ENCODE measurements at regions not wholly inside any gene's neighbourhood (a gene's known extent, or its start where the extent isn't known, plus 50 kb on each side); places are given as distances from the start of the nearest gene placed in this dataset.

GRCh38 chr14:49381778-49382177, 204.4 kb downstream of the RPS29 start:
- TF ChIP-seq YY1 (IDR thresholded peaks at IDR 0.05; ENCODE audit: insufficient read depth, insufficient read length) (no peak), ZNF274 (IDR thresholded peaks at IDR 0.05; ENCODE audit: low read depth, low read length) (no peak), SUZ12 (IDR thresholded peaks at IDR 0.05; ENCODE audit: extremely low read depth, insufficient read depth, insufficient read length) (no peak)
